GM23338 (cell line): ENCODE measurements at regions not wholly inside any gene's neighbourhood (a gene's known extent, or its start where the extent isn't known, plus 50 kb on each side); places are given as distances from the start of the nearest gene placed in this dataset.

ENCODE experiments used
- ATAC-seq: fragments of 200-7000 bp; cut with Tn5 transposase; 3 replicates; pipeline ENCODE4 v1.9.1; 2020
- DNase-seq: peaks from one replicate; pipeline ENCODE4 v3.0.0-alpha.2; 2015; ENCODE audit warnings: low spot score
- H2AFZ ChIP-seq: fragments of 200-600 bp; sonication (generic); 2 replicates; pipeline ENCODE4 v1.8.0; 2016; ENCODE audit warnings: antibody characterized with exemption, mild to moderate bottlenecking, moderate library complexity
- H3F3A ChIP-seq: fragments of 200-600 bp; sonication (generic); replicated peaks from 2 replicates; pipeline ENCODE4 v1.8.0; 2017; ENCODE audit warnings: antibody characterized with exemption, mixed run types, low read depth
- H3K27ac ChIP-seq: fragments of 200-600 bp; sonication (generic); 2 replicates; pipeline ENCODE4 v1.6.1; 2016; ENCODE audit warnings: low read depth
- H3K27me3 ChIP-seq: fragments of 200-600 bp; sonication (generic); 2 replicates; pipeline ENCODE4 v1.8.0; 2016; ENCODE audit warnings: mild to moderate bottlenecking, mixed run types, moderate library complexity; ENCODE audit not compliant: insufficient read depth
- H3K36me3 ChIP-seq: fragments of 200-600 bp; sonication (generic); 2 replicates; pipeline ENCODE4 v1.8.0; 2016; ENCODE audit warnings: mild to moderate bottlenecking; ENCODE audit not compliant: insufficient read depth
- H3K4me1 ChIP-seq: fragments of 200-600 bp; sonication (generic); 2 replicates; pipeline ENCODE4 v1.8.0; 2016; ENCODE audit warnings: mild to moderate bottlenecking, moderate library complexity; ENCODE audit not compliant: insufficient read depth
- H3K4me2 ChIP-seq: fragments of 200-600 bp; sonication (generic); 2 replicates; pipeline ENCODE4 v1.7.1; 2017; ENCODE audit warnings: mixed run types
- H3K4me3 ChIP-seq: fragments of 200-600 bp; sonication (generic); 2 replicates; pipeline ENCODE4 v1.6.1; 2016; ENCODE audit warnings: mixed run types
- H3K79me2 ChIP-seq: fragments of 200-600 bp; sonication (generic); replicated peaks from 2 replicates; pipeline ENCODE4 v1.8.0; 2017; ENCODE audit warnings: mild to moderate bottlenecking; ENCODE audit not compliant: insufficient read depth
- H3K9me2 ChIP-seq: fragments of 200-600 bp; sonication (generic); 2 replicates; pipeline ENCODE4 v1.8.0; 2017; ENCODE audit not compliant: insufficient read depth
- H4K20me1 ChIP-seq: fragments of 200-600 bp; sonication (generic); replicated peaks from 2 replicates; pipeline ENCODE4 v1.8.0; 2017; ENCODE audit warnings: mild to moderate bottlenecking; ENCODE audit not compliant: insufficient read depth
- H3K27ac Mint-ChIP-seq: 2 replicates; pipeline ENCODE4 v1.8.0; 2020; ENCODE audit warnings: inconsistent platforms, mild to moderate bottlenecking, moderate library complexity, mixed read lengths
- H3K27me3 Mint-ChIP-seq: 3 replicates; pipeline ENCODE4 v1.8.0; 2022; ENCODE audit warnings: low read depth, mild to moderate bottlenecking, moderate library complexity, mixed read lengths, inconsistent platforms; ENCODE audit not compliant: insufficient read depth, poor library complexity
- H3K36me3 Mint-ChIP-seq: 3 replicates; pipeline ENCODE4 v1.8.0; 2021; ENCODE audit warnings: low read depth, mild to moderate bottlenecking, inconsistent platforms, moderate library complexity, mixed read lengths
- H3K4me1 Mint-ChIP-seq: 3 replicates; pipeline ENCODE4 v1.8.0; 2020; ENCODE audit warnings: mild to moderate bottlenecking, inconsistent platforms, mixed read lengths
- H3K4me3 Mint-ChIP-seq: 3 replicates; pipeline ENCODE4 v1.8.0; 2021; ENCODE audit warnings: moderate library complexity, mild to moderate bottlenecking, inconsistent platforms, mixed read lengths
- H3K9me3 Mint-ChIP-seq: 3 replicates; pipeline ENCODE4 v1.8.0; 2020; ENCODE audit warnings: moderate library complexity, mild to moderate bottlenecking, inconsistent platforms, mixed read lengths
- CREB1 ChIP-seq: fragments of 250-450 bp; sonication (Bioruptor Pico); IDR thresholded peaks from 2 replicates; pipeline ENCODE4 v1.5.0; 2020; ENCODE audit warnings: low read depth, mild to moderate bottlenecking, moderate library complexity
- CTCF ChIP-seq, 2 experiments: fragments of 200-600 bp in 1 of 2; sonication (generic) in 1 of 2; conservative IDR thresholded peaks; 2 replicates each; pipeline versions ENCODE4 v1.5.1 to v1.6.1; 2016 to 2017; ENCODE audit warnings: antibody characterized with exemption in 2 of 2, low read depth in 2 of 2, mild to moderate bottlenecking in 2 of 2, moderate library complexity in 1 of 2
- ETS1 ChIP-seq: IDR thresholded peaks from 2 replicates; pipeline ENCODE4 v1.6.1; 2016; ENCODE audit warnings: antibody characterized with exemption
- EZH2 ChIP-seq: fragments of 200-600 bp; sonication (generic); IDR thresholded peaks from one replicate; pipeline ENCODE4 v1.8.0; 2017; ENCODE audit warnings: antibody characterized with exemption, mild to moderate bottlenecking, low read depth; ENCODE audit not compliant: unreplicated experiment
- EZH2phosphoT487 ChIP-seq: fragments of 200-600 bp; sonication (generic); IDR thresholded peaks from one replicate; pipeline ENCODE4 v1.8.1; 2018; ENCODE audit warnings: antibody characterized with exemption; ENCODE audit not compliant: unreplicated experiment
- JUNB ChIP-seq: IDR thresholded peaks from one replicate; pipeline ENCODE4 v1.6.1; 2016; ENCODE audit warnings: antibody characterized with exemption; ENCODE audit not compliant: unreplicated experiment
- NANOG ChIP-seq: IDR thresholded peaks from 2 replicates; pipeline ENCODE4 v1.6.1; 2016; ENCODE audit warnings: antibody characterized with exemption, borderline replicate concordance
- POLR2AphosphoS5 ChIP-seq: IDR thresholded peaks from 2 replicates; pipeline ENCODE4 v1.6.1; 2016; ENCODE audit warnings: antibody characterized with exemption, low read depth
- STAT1 ChIP-seq: IDR thresholded peaks from one replicate; pipeline ENCODE4 v1.6.1; 2016; ENCODE audit warnings: antibody characterized with exemption; ENCODE audit not compliant: unreplicated experiment
- ZNF114 ChIP-seq: fragments of 250-450 bp; sonication (Bioruptor Pico); IDR thresholded peaks from 2 replicates; pipeline ENCODE4 v1.5.0; 2020; ENCODE audit warnings: mild to moderate bottlenecking, moderate library complexity
- ZNF331 ChIP-seq: fragments of 250-450 bp; sonication (Bioruptor Pico); IDR thresholded peaks from 2 replicates; pipeline ENCODE4 v1.5.0; 2020; ENCODE audit warnings: low read depth, mild to moderate bottlenecking, moderate library complexity
- TF ChIP-seq, protein P1 (sequence below): fragments of 250-450 bp; sonication (Bioruptor Pico); IDR thresholded peaks from 2 replicates; pipeline ENCODE4 v1.5.0; 2020; ENCODE audit warnings: mild to moderate bottlenecking, moderate library complexity

- TF ChIP-seq ETS1, result no peak
- TF ChIP-seq POLR2AphosphoS5, result no peak
- TF ChIP-seq NANOG, result no peak
- TF ChIP-seq, protein P1, sequence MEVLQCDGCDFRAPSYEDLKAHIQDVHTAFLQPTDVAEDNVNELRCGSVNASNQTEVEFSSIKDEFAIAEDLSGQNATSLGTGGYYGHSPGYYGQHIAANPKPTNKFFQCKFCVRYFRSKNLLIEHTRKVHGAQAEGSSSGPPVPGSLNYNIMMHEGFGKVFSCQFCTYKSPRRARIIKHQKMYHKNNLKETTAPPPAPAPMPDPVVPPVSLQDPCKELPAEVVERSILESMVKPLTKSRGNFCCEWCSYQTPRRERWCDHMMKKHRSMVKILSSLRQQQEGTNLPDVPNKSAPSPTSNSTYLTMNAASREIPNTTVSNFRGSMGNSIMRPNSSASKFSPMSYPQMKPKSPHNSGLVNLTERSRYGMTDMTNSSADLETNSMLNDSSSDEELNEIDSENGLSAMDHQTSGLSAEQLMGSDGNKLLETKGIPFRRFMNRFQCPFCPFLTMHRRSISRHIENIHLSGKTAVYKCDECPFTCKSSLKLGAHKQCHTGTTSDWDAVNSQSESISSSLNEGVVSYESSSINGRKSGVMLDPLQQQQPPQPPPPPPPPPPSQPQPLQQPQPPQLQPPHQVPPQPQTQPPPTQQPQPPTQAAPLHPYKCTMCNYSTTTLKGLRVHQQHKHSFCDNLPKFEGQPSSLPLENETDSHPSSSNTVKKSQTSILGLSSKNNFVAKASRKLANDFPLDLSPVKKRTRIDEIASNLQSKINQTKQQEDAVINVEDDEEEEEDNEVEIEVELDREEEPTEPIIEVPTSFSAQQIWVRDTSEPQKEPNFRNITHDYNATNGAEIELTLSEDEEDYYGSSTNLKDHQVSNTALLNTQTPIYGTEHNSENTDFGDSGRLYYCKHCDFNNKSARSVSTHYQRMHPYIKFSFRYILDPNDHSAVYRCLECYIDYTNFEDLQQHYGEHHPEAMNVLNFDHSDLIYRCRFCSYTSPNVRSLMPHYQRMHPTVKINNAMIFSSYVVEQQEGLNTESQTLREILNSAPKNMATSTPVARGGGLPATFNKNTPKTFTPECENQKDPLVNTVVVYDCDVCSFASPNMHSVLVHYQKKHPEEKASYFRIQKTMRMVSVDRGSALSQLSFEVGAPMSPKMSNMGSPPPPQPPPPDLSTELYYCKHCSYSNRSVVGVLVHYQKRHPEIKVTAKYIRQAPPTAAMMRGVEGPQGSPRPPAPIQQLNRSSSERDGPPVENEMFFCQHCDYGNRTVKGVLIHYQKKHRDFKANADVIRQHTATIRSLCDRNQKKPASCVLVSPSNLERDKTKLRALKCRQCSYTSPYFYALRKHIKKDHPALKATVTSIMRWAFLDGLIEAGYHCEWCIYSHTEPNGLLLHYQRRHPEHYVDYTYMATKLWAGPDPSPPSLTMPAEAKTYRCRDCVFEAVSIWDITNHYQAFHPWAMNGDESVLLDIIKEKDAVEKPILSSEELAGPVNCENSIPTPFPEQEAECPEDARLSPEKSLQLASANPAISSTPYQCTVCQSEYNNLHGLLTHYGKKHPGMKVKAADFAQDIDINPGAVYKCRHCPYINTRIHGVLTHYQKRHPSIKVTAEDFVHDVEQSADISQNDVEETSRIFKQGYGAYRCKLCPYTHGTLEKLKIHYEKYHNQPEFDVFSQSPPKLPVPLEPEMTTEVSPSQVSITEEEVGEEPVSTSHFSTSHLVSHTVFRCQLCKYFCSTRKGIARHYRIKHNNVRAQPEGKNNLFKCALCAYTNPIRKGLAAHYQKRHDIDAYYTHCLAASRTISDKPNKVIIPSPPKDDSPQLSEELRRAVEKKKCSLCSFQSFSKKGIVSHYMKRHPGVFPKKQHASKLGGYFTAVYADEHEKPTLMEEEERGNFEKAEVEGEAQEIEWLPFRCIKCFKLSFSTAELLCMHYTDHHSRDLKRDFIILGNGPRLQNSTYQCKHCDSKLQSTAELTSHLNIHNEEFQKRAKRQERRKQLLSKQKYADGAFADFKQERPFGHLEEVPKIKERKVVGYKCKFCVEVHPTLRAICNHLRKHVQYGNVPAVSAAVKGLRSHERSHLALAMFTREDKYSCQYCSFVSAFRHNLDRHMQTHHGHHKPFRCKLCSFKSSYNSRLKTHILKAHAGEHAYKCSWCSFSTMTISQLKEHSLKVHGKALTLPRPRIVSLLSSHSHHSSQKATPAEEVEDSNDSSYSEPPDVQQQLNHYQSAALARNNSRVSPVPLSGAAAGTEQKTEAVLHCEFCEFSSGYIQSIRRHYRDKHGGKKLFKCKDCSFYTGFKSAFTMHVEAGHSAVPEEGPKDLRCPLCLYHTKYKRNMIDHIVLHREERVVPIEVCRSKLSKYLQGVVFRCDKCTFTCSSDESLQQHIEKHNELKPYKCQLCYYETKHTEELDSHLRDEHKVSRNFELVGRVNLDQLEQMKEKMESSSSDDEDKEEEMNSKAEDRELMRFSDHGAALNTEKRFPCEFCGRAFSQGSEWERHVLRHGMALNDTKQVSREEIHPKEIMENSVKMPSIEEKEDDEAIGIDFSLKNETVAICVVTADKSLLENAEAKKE (CRISPR knock-in tag), result no peak
Observed at GRCh38 chr1:222390181-222390580, 157.7 kb downstream of the HHIPL2 start (continued).

DNA sequence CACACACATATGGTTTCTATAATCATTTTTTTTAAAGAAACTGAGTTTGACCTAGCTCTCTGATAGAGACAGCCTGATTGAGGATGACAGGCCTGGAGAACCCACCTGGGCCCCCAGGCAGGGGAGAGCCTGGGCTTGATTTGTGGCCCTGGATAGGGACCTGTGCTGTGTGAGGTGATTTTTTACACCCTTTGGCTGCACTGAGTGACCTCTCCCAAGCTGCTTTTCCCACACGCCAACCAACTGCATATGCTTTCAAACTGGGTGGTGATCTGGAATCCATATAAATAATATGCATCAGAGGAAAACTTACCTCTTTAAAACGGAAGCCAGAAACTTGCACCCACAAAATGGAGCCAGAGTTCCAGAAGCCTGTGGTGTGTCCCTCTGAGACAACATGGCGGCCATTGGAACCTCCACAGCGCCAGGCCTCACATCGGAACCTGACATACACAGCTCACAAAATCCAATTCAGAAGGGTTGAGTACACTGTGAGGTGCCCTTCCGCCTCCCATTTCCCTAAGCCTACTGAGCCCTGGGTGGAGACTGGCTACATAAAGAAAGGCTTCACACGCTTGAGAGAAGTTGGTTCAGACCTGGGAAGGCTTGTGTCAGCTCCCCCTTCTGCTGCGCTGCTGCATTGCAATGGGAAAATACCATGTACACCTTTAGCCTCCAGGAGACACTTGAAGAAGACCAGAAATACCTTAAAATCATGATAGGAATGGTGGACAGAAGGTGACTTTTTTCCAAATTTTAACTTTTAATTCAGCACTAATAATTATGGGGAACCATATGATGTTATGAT is 160.7 kb downstream of the HHIPL2 start:
- H3K9me2 ChIP-seq, result 0 out of 2 replicates have a peak, but pooled peaks cover 5% of the 10 kb centered on the region
- Mint-ChIP-seq H3K9me3 (peaks cover 2% of the 10 kb centered on the region; the same call in 1 of the 3 replicates), H3K4me3 (no peak overlapping the region), H3K36me3 (no peaks in the 10 kb centered on the region), H3K27me3 (no peaks in the 10 kb centered on the region), H3K27ac (no peak overlapping the region), H3K4me1 (no peaks in the 10 kb centered on the region)
- TF ChIP-seq EZH2phosphoT487 (no peak), CREB1 (CRISPR knock-in tag) (no peak), ZNF331 (CRISPR knock-in tag) (no peak), STAT1 (no peak), JUNB (no peak), ZNF114 (CRISPR knock-in tag) (no peak), CTCF (conservative IDR thresholded peaks at IDR 0.05; ENCODE audit: low read depth in 2 of 2) (peak; percentile 65 to 77), POLR2AphosphoS5 (no peak), EZH2 (no peak)
- no peaks in the 10 kb centered on the region for H3K4me1 ChIP-seq
- no peaks in the 10 kb centered on the region for H3K79me2 ChIP-seq
- no peaks in the 10 kb centered on the region for H3K27me3 ChIP-seq
- H3K4me3 ChIP-seq, result no peak overlapping the region
- peak; percentile 97 for ATAC-seq
- no peak overlapping the region for H3K4me2 ChIP-seq
- no peak overlapping the region for H2AFZ ChIP-seq
- peak; percentile 77 for DNase-seq
- H3K27ac ChIP-seq, result no peak overlapping the region
- no peaks in the 10 kb centered on the region for H3K36me3 ChIP-seq
- H3F3A ChIP-seq, result no peaks in the 10 kb centered on the region
- no peaks in the 10 kb centered on the region for H4K20me1 ChIP-seq
